SU-DHL-6 (cell line): ENCODE measurements at regions not wholly inside any gene's neighbourhood (a gene's known extent, or its start where the extent isn't known, plus 50 kb on each side); places are given as distances from the start of the nearest gene placed in this dataset.

ENCODE experiments used
- H2AFZ ChIP-seq: fragments of 200-600 bp; sonication (generic); 2 replicates; pipeline ENCODE4 v1.6.1; 2014; ENCODE audit warnings: low read depth, mild to moderate bottlenecking, moderate library complexity, mixed read lengths, antibody characterized with exemption, low read length; ENCODE audit not compliant: severe bottlenecking
- H3F3A ChIP-seq: fragments of 200-600 bp; shearing (Covaris generic); 2 replicates; pipeline ENCODE4 v1.6.0; 2016; ENCODE audit warnings: antibody characterized with exemption, mild to moderate bottlenecking; ENCODE audit not compliant: insufficient read depth
- H3K27ac ChIP-seq: fragments of 200-600 bp; sonication (generic); 2 replicates; pipeline ENCODE4 v1.5.1; 2016; ENCODE audit warnings: low read depth, mild to moderate bottlenecking, low read length, moderate library complexity, mixed read lengths
- H3K27me3 ChIP-seq: fragments of 200-600 bp; sonication (generic), shearing (Covaris generic); 2 replicates; pipeline ENCODE4 v1.6.0; 2014; ENCODE audit warnings: mild to moderate bottlenecking, low read length
- H3K36me3 ChIP-seq: fragments of 200-600 bp; sonication (generic); 2 replicates; pipeline ENCODE4 v1.6.1; 2014; ENCODE audit warnings: mild to moderate bottlenecking, low read length, mixed read lengths
- H3K4me2 ChIP-seq: fragments of 300-600, 200-600 bp; shearing (Covaris generic), sonication (generic); 2 replicates; pipeline ENCODE4 v1.6.0; 2014; ENCODE audit warnings: low read length, low read depth, mild to moderate bottlenecking; ENCODE audit not compliant: poor library complexity, severe bottlenecking
- H3K4me3 ChIP-seq: fragments of 200-600 bp; sonication (generic); 2 replicates; pipeline ENCODE4 v1.5.1; 2014; ENCODE audit warnings: antibody characterized with exemption, low read length, mild to moderate bottlenecking, mixed read lengths; ENCODE audit not compliant: insufficient read depth, poor library complexity, severe bottlenecking
- H3K79me2 ChIP-seq: fragments of 200-600 bp; sonication (generic); 2 replicates; pipeline ENCODE4 v1.6.1; 2014; ENCODE audit warnings: mild to moderate bottlenecking, low read length, moderate library complexity; ENCODE audit not compliant: insufficient read depth
- H3K9ac ChIP-seq: fragments of 200-600 bp; sonication (generic); 2 replicates; pipeline ENCODE4 v1.7.0; 2014; ENCODE audit warnings: mild to moderate bottlenecking, low read length
- H3K9me2 ChIP-seq: fragments of 200-600 bp; sonication (generic); replicated peaks from 2 replicates; pipeline ENCODE4 v1.6.1; 2014; ENCODE audit warnings: low read length; ENCODE audit not compliant: insufficient read depth
- H3K9me3 ChIP-seq: fragments of 200-600 bp; sonication (generic); 2 replicates; pipeline ENCODE4 v1.6.1; 2014; ENCODE audit warnings: low read length, mixed read lengths; ENCODE audit not compliant: insufficient read depth
- H4K20me1 ChIP-seq: fragments of 200-600 bp; sonication (generic); 2 replicates; pipeline ENCODE4 v1.6.1; 2014; ENCODE audit warnings: low read depth, mild to moderate bottlenecking, antibody characterized with exemption, low read length, moderate library complexity, mixed read lengths
- EZH2phosphoT487 ChIP-seq: fragments of 200-600 bp; sonication (generic), shearing (Covaris generic); conservative IDR thresholded peaks from 2 replicates; pipeline ENCODE4 v1.6.1; 2018; ENCODE audit warnings: mild to moderate bottlenecking, antibody characterized with exemption, low read length, moderate library complexity, mixed read lengths
- TF ChIP-seq, protein P1 (sequence below): fragments of 200-600 bp; sonication (generic); IDR thresholded peaks from one replicate; pipeline ENCODE4 v1.5.1; 2017; ENCODE audit warnings: antibody characterized with exemption, mild to moderate bottlenecking, low read length, moderate library complexity; ENCODE audit not compliant: insufficient read depth, poor library complexity, severe bottlenecking

DNA sequence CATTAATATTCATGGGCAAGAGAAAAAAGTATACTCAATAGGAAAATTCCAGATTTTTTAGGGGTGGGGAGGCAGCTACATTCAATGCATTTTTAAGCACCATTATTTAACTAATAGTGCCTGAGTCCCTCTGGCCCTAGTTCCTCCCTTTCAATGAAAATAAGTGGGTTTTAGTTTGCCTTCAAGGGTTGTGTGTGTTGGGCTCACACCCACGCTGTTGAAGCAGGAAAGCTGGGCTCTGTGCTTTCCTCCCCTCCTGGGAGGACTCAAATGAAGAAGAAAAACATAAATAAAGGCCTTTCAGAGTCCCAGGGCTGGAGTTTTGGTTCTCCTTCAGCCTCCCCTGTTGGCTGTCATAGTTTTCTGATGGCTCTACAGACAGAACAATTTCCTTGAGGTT, 366.2 kb downstream of the MIAT start:
- H4K20me1 ChIP-seq = no peaks in the 10 kb centered on the region
- no peak for TF ChIP-seq EZH2phosphoT487
- TF ChIP-seq, protein P1, sequence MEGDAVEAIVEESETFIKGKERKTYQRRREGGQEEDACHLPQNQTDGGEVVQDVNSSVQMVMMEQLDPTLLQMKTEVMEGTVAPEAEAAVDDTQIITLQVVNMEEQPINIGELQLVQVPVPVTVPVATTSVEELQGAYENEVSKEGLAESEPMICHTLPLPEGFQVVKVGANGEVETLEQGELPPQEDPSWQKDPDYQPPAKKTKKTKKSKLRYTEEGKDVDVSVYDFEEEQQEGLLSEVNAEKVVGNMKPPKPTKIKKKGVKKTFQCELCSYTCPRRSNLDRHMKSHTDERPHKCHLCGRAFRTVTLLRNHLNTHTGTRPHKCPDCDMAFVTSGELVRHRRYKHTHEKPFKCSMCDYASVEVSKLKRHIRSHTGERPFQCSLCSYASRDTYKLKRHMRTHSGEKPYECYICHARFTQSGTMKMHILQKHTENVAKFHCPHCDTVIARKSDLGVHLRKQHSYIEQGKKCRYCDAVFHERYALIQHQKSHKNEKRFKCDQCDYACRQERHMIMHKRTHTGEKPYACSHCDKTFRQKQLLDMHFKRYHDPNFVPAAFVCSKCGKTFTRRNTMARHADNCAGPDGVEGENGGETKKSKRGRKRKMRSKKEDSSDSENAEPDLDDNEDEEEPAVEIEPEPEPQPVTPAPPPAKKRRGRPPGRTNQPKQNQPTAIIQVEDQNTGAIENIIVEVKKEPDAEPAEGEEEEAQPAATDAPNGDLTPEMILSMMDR = no peak
- H3K9ac ChIP-seq = no peak overlapping the region

DNA sequence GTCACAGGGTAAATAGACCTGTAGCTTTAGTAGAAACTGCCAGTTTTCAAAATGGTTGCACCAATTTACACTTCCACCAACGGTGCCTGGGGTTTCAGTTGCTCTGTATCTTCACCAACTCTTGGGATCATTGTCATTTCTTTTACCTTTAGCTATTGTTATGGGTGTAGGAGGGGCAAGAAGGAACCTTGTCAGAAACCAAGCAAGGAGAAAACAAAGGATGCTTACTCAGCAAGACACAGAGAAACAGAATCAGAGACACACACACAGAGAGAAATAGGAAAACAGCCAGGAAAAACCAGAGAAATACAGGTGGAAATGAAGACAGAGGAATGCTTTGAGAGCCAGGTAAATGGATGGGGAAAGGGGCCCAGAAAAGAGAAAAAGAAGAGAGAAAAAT, 367.6 kb downstream of the MIAT start:
- no peaks in the 10 kb centered on the region for H4K20me1 ChIP-seq
- no peaks in the 10 kb centered on the region for H3K9me2 ChIP-seq
- no peaks in the 10 kb centered on the region for H3K27me3 ChIP-seq
- 0 out of 2 replicates have a peak, but pooled peaks cover 3% of the 10 kb centered on the region for H3K9me3 ChIP-seq
- no peak overlapping the region for H3K27ac ChIP-seq
- no peaks in the 10 kb centered on the region for H3F3A ChIP-seq
- H3K36me3 ChIP-seq = no peaks in the 10 kb centered on the region
- no peak overlapping the region for H3K4me2 ChIP-seq
- H3K4me3 ChIP-seq = no peak overlapping the region
- H3K79me2 ChIP-seq = no peaks in the 10 kb centered on the region
- H3K9ac ChIP-seq = no peak overlapping the region
- TF ChIP-seq, protein P1 = no peak
- no peak for TF ChIP-seq EZH2phosphoT487
- H2AFZ ChIP-seq = no peak overlapping the region

More for the DNA sequence above, 366.2 kb downstream of the MIAT start:
- Histone ChIP-seq H3K36me3 (no peaks in the 10 kb centered on the region), H3K9me3 (0 out of 2 replicates have a peak, but pooled peaks cover 3% of the 10 kb centered on the region), H3K4me3 (no peak overlapping the region), H3K27ac (no peak overlapping the region), H2AFZ (no peak overlapping the region), H3F3A (no peaks in the 10 kb centered on the region), H3K9me2 (no peaks in the 10 kb centered on the region), H3K79me2 (no peaks in the 10 kb centered on the region), H3K4me2 (no peak overlapping the region), H3K27me3 (no peaks in the 10 kb centered on the region)

DNA sequence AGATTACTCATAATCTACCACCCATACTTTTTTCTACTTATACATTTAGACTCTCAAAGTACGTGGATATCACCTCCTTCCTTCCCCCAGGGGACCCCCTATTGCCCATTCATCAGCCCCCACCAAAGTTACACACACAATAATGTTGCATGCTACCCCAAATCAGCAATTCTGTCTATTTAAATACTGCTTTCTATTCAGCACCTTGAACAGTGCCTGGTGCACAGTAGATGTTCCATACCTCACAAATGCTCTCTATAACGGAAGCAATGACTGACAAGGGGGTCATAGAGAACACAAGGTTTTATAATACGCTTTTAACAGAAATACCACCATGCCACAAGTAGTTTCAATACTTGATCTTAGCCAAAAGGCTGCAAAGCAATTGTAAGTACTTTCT, 370.7 kb downstream of the MIAT start:
- Histone ChIP-seq H3K9ac (no peak overlapping the region), H3K9me2 (no peaks in the 10 kb centered on the region), H3K79me2 (no peaks in the 10 kb centered on the region), H4K20me1 (no peaks in the 10 kb centered on the region), H3K9me3 (0 out of 2 replicates have a peak, but pooled peaks cover 3% of the 10 kb centered on the region), H3F3A (no peaks in the 10 kb centered on the region), H3K36me3 (no peaks in the 10 kb centered on the region), H3K27me3 (no peaks in the 10 kb centered on the region), H3K4me2 (no peak overlapping the region), H3K4me3 (no peak overlapping the region), H3K27ac (no peak overlapping the region), H2AFZ (no peak overlapping the region)
- TF ChIP-seq, protein P1 = no peak
- TF ChIP-seq EZH2phosphoT487 = no peak
